ENCODE measurements at regions not wholly inside any gene's neighbourhood (a gene's known extent, or its start where the extent isn't known, plus 50 kb on each side); places are given as distances from the start of the nearest gene placed in this dataset.

GRCh38 chr3:104411757-104412156 is 955.0 kb upstream of the ALCAM start:
- no peak for TF ChIP-seq CTCF (IDR thresholded peaks at IDR 0.05; ENCODE audit: borderline replicate concordance, insufficient read depth, low read depth, low read length)

GRCh38 chr3:104412608-104413580 is 953.8 kb upstream of the ALCAM start:
- no peak overlapping the region for H3K4me3 ChIP-seq (ENCODE audit: low read depth, low read length)
- no peak for TF ChIP-seq CTCF (IDR thresholded peaks at IDR 0.05; ENCODE audit: borderline replicate concordance, insufficient read depth, low read depth, low read length)

More at GRCh38 chr3:104411757-104412156, 955.0 kb upstream of the ALCAM start:
- H3K4me3 ChIP-seq (ENCODE audit: low read depth, low read length) = no peak overlapping the region

DNA sequence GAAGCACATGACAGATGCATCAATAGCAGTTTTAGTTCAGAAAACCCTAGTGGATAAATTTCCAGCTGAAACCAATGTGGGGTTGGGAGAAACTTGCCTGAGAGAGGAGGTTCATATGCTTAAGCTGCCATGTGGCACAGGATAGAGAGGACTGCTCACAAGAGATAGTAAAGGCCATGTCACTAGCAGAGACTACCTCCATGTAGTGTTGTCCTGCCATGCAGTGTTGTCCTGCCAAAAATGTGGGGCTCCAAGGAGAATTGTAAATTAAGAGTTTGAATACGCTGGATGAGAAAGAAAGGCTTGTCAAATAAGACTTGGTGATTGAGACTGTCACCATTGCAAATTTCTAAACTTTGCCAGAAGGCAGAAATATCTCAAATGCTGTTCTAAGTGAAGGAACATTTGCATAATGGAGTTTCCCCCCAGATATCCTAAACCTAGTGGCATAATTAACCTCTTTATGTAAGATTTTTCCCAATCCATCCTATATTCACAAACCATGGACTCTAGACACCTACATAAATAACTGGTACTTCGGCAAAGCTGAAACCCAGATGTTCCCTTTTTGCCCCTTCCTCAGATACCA is 938.3 kb upstream of the ALCAM start:
- H3K4me3 ChIP-seq (ENCODE audit: low read depth, low read length) = no peak overlapping the region

DNA sequence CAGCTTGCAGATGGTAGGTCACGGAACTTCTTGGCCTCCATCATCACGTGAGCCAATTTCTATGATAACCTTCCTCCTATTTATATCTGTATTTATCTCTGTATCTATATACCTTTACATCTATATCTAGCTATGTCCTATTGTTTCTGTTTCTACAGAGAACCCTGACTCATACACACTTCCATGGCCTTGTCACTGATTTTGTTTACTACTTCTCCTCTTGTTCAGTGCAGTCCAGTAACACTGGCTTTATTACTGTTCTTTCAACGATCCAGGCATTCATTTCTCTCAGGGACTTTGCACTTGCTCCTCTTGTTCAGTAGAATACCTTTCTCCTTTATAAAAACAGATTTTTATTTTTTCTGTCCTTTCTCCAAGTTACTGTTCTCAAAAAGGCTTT is 937.0 kb upstream of the ALCAM start:
- TF ChIP-seq CTCF (IDR thresholded peaks at IDR 0.05; ENCODE audit: borderline replicate concordance, insufficient read depth, low read depth, low read length) = no peak
- no peak overlapping the region for H3K4me3 ChIP-seq (ENCODE audit: low read depth, low read length)

More for the DNA sequence above, 938.3 kb upstream of the ALCAM start:
- no peak for TF ChIP-seq CTCF (IDR thresholded peaks at IDR 0.05; ENCODE audit: borderline replicate concordance, insufficient read depth, low read depth, low read length)

- no peak for TF ChIP-seq CTCF (IDR thresholded peaks at IDR 0.05; ENCODE audit: borderline replicate concordance, insufficient read depth, low read depth, low read length)
- no peak overlapping the region for H3K4me3 ChIP-seq (ENCODE audit: low read depth, low read length)
These were observed 930.2 kb upstream of the ALCAM start for GRCh38 chr3:104436506-104436905.

DNA sequence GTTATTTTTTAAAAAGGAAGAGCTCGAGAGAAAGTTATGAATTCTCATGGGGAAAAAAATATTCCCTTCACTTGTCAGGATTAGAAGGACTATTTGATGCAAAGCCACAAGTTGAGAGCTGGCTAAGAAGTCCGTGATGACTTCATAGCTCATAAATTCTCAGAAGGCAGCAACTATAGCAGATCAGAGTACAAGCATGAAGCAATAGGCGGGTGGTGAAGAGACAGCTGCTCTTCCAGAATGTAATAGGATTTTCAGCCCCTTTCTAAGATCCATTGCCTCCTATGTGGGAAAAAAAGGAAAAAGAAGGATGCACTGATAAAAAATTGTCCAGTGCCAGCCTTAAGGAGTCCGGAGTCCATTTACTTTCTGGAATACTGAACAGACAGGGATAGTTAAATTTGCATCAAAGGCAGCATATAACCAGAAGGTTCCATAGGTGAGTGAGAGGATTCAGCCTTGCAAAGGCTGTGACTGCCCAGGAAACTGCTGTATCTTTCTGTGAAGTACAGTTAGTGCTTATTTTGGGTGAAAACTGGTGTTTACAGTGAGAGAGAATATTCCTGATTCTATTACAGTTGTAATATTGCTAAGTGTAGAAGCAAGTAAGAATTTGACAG is 929.5 kb upstream of the ALCAM start:
- TF ChIP-seq CTCF (IDR thresholded peaks at IDR 0.05; ENCODE audit: borderline replicate concordance, insufficient read depth, low read depth, low read length) = no peak

More for the DNA sequence above, 929.5 kb upstream of the ALCAM start:
- no peak overlapping the region for H3K4me3 ChIP-seq (ENCODE audit: low read depth, low read length)
